ENCODE measurements at regions not wholly inside any gene's neighbourhood (a gene's known extent, or its start where the extent isn't known, plus 50 kb on each side); places are given as distances from the start of the nearest gene placed in this dataset.

DNA sequence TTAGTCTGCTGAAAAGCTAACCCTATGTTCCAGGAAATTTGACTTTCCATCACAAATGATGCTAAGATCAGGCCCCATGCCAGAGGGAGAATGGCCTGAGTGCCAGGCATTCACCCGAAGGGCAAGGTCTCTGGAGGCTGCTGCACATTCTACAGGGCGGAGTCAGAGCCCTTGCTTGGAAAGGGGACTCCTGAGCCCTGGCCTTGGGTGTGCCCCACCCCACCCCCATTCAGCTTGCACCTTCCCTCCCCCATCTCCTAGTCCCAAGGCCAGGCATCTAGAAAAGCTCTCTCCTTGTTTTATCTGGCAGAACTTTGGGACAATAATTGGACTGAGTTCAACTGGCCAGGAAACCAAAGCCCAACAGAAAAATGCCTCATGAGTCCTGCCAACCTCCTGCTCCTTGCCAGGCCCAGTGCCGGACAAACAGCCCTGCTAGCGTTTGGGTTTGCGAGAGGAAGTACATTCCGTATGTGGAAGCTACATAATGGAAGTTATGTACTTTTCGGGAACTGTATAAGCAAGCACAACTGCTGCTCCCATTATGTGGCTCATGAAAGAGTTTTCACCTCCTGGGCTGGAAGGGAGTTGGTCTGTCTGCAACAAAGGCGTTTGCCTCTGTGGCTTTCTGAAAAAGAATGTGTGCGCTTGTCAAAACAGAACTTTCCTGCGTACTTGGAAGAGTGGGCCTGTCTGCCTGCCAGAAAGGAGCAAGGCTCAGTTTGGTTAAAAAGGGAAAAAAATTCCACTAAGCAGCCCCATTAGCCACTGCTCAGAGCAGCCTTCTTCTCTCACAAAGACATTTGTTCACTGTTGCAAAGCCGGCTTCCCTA lies 321.5 kb upstream of the CTNNB1 start:
- TF ChIP-seq, protein P1, sequence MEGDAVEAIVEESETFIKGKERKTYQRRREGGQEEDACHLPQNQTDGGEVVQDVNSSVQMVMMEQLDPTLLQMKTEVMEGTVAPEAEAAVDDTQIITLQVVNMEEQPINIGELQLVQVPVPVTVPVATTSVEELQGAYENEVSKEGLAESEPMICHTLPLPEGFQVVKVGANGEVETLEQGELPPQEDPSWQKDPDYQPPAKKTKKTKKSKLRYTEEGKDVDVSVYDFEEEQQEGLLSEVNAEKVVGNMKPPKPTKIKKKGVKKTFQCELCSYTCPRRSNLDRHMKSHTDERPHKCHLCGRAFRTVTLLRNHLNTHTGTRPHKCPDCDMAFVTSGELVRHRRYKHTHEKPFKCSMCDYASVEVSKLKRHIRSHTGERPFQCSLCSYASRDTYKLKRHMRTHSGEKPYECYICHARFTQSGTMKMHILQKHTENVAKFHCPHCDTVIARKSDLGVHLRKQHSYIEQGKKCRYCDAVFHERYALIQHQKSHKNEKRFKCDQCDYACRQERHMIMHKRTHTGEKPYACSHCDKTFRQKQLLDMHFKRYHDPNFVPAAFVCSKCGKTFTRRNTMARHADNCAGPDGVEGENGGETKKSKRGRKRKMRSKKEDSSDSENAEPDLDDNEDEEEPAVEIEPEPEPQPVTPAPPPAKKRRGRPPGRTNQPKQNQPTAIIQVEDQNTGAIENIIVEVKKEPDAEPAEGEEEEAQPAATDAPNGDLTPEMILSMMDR (IDR thresholded peaks at IDR 0.05; ENCODE audit: poor library complexity) = no peak
- TF ChIP-seq EZH2 (IDR thresholded peaks at IDR 0.05; ENCODE audit: borderline replicate concordance) (no peak), EZH2phosphoT487 (IDR thresholded peaks at IDR 0.05; ENCODE audit: low read depth, severe bottlenecking, unreplicated experiment) (no peak)

All from hepatocyte (in vitro differentiated cells).